ENCODE measurements at regions not wholly inside any gene's neighbourhood (a gene's known extent, or its start where the extent isn't known, plus 50 kb on each side); places are given as distances from the start of the nearest gene placed in this dataset.
"Not testable (repeated sequence)": the region's sequence is repeated elsewhere in the genome, so short reads cannot be mapped to it uniquely, and the experiment has no call there.

DNA sequence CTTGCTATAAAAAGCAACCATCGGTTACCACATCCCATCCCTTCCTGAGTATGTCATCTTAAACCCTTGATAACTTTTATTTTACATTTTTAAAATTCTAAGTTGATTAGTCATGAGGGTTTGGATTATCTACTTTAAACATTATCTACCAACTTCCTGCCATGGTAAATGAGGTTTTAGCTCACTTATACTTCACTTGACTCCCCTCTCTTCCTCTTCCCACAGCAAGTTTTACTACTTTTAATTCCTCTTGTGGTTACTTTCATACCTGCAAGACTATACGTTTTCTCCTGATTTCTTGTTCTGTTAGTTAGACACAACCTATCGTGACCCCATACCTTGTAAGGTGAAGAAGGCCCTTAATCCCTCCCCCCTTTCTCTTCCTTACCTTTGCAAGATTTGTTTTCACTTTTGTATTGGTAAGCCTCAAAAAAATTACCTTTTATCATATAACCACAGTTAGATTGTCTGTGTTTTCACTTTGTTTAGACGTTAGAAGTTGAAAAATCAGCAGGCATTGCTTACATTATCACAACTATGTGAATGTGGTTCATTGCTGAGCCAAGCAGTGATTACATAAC lies 60.1 kb upstream of the OGFRL1 start:
- H3K36me3 ChIP-seq (ENCODE audit: low read depth, missing control alignments): no peaks in the 10 kb centered on the region
- intact Hi-C loops (cut with DNase I; ENCODE audit: low total_unique reads): no loop called here
- WGBS, 2 donors: 75 to 77% methylated on average over 4 of the region's 4 CpGs
- no peaks in the 10 kb centered on the region for H3K9me3 ChIP-seq
- DNase-seq: no peak
- H3K4me1 ChIP-seq: no peaks in the 10 kb centered on the region
- H3K27me3 ChIP-seq: no peaks in the 10 kb centered on the region
- H3K4me3 ChIP-seq: no peak overlapping the region
- TF ChIP-seq POLR2A (IDR thresholded peaks at IDR 0.05): no peak
- TF ChIP-seq, protein P1, sequence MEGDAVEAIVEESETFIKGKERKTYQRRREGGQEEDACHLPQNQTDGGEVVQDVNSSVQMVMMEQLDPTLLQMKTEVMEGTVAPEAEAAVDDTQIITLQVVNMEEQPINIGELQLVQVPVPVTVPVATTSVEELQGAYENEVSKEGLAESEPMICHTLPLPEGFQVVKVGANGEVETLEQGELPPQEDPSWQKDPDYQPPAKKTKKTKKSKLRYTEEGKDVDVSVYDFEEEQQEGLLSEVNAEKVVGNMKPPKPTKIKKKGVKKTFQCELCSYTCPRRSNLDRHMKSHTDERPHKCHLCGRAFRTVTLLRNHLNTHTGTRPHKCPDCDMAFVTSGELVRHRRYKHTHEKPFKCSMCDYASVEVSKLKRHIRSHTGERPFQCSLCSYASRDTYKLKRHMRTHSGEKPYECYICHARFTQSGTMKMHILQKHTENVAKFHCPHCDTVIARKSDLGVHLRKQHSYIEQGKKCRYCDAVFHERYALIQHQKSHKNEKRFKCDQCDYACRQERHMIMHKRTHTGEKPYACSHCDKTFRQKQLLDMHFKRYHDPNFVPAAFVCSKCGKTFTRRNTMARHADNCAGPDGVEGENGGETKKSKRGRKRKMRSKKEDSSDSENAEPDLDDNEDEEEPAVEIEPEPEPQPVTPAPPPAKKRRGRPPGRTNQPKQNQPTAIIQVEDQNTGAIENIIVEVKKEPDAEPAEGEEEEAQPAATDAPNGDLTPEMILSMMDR (IDR thresholded peaks at IDR 0.05): no peak
- H3K27ac ChIP-seq: no peak overlapping the region

DNA sequence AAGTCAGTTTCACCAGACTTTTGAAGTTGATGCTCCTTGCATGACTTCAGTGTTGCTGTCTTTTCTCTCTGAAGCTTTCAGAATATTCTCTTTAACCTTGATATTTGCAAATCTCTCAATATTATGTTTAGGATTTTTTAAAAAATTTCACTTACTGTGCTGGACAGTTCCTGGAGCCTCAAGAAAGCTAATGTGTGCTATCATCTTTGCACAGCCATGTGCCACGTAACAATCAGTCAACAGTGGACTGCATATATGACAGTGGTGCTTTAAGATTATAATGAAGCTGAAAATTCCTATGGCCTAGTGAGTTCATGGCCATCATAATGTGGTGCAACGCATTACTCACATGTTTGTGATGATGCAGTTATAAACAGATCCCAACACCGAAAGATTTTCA lies 59.1 kb upstream of the OGFRL1 start:
- no peak overlapping the region for H3K4me3 ChIP-seq
- H3K36me3 ChIP-seq (ENCODE audit: low read depth, missing control alignments): no peaks in the 10 kb centered on the region
- H3K27ac ChIP-seq: no peak overlapping the region
- 94% methylated on average over 3 of the region's 3 CpGs for WGBS, 2 donors
- intact Hi-C loops (cut with DNase I; ENCODE audit: low total_unique reads): no loop called here
- no peak for DNase-seq
- H3K27me3 ChIP-seq: no peaks in the 10 kb centered on the region
- H3K9me3 ChIP-seq: no peaks in the 10 kb centered on the region
- TF ChIP-seq, protein P1 (IDR thresholded peaks at IDR 0.05): no peak
- TF ChIP-seq POLR2A (IDR thresholded peaks at IDR 0.05): no peak
- no peaks in the 10 kb centered on the region for H3K4me1 ChIP-seq

DNA sequence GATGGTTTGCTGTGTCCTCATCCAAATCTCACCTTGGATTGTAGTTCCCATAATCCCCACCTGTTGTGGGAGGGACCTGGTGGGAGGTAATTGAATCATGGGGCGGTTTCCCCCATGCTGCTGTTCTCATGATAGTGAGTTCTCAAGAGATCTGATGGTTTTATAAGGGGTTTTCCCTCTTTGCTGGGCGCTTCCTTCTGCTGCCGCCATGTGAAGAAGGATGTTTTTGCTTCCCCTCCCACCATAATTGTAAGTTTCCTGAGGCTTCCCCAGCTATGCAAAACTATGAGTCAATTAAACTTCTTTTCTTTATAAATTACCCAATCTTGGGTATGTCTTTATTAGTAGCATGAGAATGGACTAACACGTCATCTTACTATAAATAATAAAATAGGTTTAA lies 55.7 kb upstream of the OGFRL1 start:
- H3K4me3 ChIP-seq; H3K27ac ChIP-seq; H3K27me3 ChIP-seq; intact Hi-C loops (cut with DNase I; ENCODE audit: low total_unique reads); H3K9me3 ChIP-seq; DNase-seq; H3K4me1 ChIP-seq; H3K36me3 ChIP-seq (ENCODE audit: low read depth, missing control alignments): not testable (repeated sequence)
- 87 to 94% methylated on average over 3 to 4 of the region's 4 CpGs for WGBS, 2 donors

DNA sequence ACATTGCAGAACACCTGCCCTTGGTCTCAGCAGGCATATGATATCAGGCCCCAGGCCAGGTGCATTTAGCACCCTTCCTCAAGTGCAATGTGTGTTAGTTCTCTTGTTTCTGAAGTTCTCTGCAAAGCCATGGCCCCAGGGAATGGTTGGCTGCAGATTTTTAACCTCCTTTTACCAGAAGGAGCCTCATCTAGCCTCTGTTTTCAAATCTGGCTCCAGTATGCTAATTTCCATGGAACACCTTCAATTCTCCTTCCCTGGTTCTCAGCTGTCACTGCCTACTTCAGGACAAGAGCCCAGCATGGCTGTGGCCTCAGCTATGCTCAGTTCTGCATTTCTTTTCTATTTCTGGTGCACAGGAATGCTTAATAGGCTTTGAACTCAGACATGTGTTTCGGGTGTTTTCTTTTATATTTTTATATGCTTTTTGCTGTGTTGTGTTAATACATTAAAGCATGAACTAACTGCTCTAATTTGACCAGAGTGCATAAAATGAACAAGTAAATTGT lies 51.6 kb upstream of the OGFRL1 start:
- no peak overlapping the region for H3K4me3 ChIP-seq
- intact Hi-C loops (cut with DNase I; ENCODE audit: low total_unique reads): no loop called here
- DNase-seq: no peak
- H3K4me1 ChIP-seq: no peaks in the 10 kb centered on the region
- no peak for TF ChIP-seq POLR2A (IDR thresholded peaks at IDR 0.05)
- TF ChIP-seq, protein P1 (IDR thresholded peaks at IDR 0.05): no peak
- no peaks in the 10 kb centered on the region for H3K27me3 ChIP-seq
- H3K36me3 ChIP-seq (ENCODE audit: low read depth, missing control alignments): no peaks in the 10 kb centered on the region
- no peak overlapping the region for H3K27ac ChIP-seq
- no peaks in the 10 kb centered on the region for H3K9me3 ChIP-seq
- 83 to 85% methylated on average over 1 of the region's 1 CpG for WGBS, 2 donors

DNA sequence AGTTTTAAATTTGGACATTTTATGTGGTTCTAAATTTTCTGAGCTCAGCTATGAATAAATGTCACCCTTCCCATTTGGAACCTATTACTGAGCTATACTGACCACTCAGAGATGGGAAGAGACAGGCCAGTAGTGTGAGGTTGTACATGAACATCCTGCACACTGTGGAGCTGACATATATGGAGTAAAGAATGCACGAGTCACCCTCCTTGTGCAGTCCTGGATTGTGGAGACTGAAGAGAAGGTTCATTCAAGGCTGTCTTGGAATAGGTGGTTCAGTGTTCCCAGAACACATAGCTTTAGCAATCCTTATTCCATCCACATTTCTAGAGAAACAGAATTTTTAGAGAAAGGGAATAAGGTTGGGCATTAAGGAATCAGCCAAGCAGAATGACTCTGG lies 50.3 kb upstream of the OGFRL1 start:
- no peak for TF ChIP-seq POLR2A (IDR thresholded peaks at IDR 0.05)
- TF ChIP-seq, protein P1 (IDR thresholded peaks at IDR 0.05): no peak
- Histone ChIP-seq H3K27me3 (no peaks in the 10 kb centered on the region), H3K9me3 (no peaks in the 10 kb centered on the region), H3K36me3 (ENCODE audit: low read depth, missing control alignments) (no peaks in the 10 kb centered on the region), H3K4me3 (no peak overlapping the region), H3K4me1 (no peaks in the 10 kb centered on the region), H3K27ac (no peak overlapping the region)
- 77% methylated on average over 1 of the region's 1 CpG for WGBS, 2 donors
- intact Hi-C loops (cut with DNase I; ENCODE audit: low total_unique reads): no loop called here
- no peak for DNase-seq

Small RNA genes in the stretch of these regions (small RNA-seq; reads per million reads assigned to genes)
- gene RF00012 (0 reads per million in 2 donors), gene RNU6-411P (0 reads per million in 2 donors)

All from testis (tissue), 2 donors.